ENCODE measurements at regions not wholly inside any gene's neighbourhood (a gene's known extent, or its start where the extent isn't known, plus 50 kb on each side); places are given as distances from the start of the nearest gene placed in this dataset.

- Histone ChIP-seq H3K27me3 (ENCODE audit: insufficient read depth, insufficient read length) (peaks cover 8% of the 10 kb centered on the region), H3K4me1 (ENCODE audit: insufficient read depth, insufficient read length) (peaks cover 4% of the 10 kb centered on the region), H3K9me3 (ENCODE audit: insufficient read depth, low read length) (no peaks in the 10 kb centered on the region), H3K36me3 (ENCODE audit: insufficient read depth, insufficient read length, low read length) (no peaks in the 10 kb centered on the region), H3K9ac (ENCODE audit: insufficient read length, low read depth) (no peak overlapping the region), H3K4me3 (ENCODE audit: insufficient read length, low read depth) (no peak overlapping the region)
- no peak for DNase-seq (ENCODE audit: low read depth, low spot score)
- TF ChIP-seq ZNF274 (IDR thresholded peaks at IDR 0.05; ENCODE audit: low read depth, low read length) (no peak), YY1 (IDR thresholded peaks at IDR 0.05; ENCODE audit: insufficient read depth, insufficient read length) (no peak), SUZ12 (IDR thresholded peaks at IDR 0.05; ENCODE audit: extremely low read depth, insufficient read depth, insufficient read length) (no peak)
Measured at GRCh38 chr2:236793023-236794011, 223.7 kb downstream of the ACKR3 start.

GRCh38 chr2:236794176-236794957, 224.7 kb downstream of the ACKR3 start:
- H3K4me1 ChIP-seq (ENCODE audit: insufficient read depth, insufficient read length): peaks cover 4% of the 10 kb centered on the region
- TF ChIP-seq SUZ12 (IDR thresholded peaks at IDR 0.05; ENCODE audit: extremely low read depth, insufficient read depth, insufficient read length): no peak
- TF ChIP-seq ZNF274 (IDR thresholded peaks at IDR 0.05; ENCODE audit: low read depth, low read length): no peak
- TF ChIP-seq YY1 (IDR thresholded peaks at IDR 0.05; ENCODE audit: insufficient read depth, insufficient read length): no peak
- DNase-seq (ENCODE audit: low read depth, low spot score): no peak
- no peaks in the 10 kb centered on the region for H3K36me3 ChIP-seq (ENCODE audit: insufficient read depth, insufficient read length, low read length)
- no peaks in the 10 kb centered on the region for H3K9me3 ChIP-seq (ENCODE audit: insufficient read depth, low read length)
- no peak overlapping the region for H3K4me3 ChIP-seq (ENCODE audit: insufficient read length, low read depth)
- H3K27me3 ChIP-seq (ENCODE audit: insufficient read depth, insufficient read length): peaks cover 8% of the 10 kb centered on the region
- no peak overlapping the region for H3K9ac ChIP-seq (ENCODE audit: insufficient read length, low read depth)

DNA sequence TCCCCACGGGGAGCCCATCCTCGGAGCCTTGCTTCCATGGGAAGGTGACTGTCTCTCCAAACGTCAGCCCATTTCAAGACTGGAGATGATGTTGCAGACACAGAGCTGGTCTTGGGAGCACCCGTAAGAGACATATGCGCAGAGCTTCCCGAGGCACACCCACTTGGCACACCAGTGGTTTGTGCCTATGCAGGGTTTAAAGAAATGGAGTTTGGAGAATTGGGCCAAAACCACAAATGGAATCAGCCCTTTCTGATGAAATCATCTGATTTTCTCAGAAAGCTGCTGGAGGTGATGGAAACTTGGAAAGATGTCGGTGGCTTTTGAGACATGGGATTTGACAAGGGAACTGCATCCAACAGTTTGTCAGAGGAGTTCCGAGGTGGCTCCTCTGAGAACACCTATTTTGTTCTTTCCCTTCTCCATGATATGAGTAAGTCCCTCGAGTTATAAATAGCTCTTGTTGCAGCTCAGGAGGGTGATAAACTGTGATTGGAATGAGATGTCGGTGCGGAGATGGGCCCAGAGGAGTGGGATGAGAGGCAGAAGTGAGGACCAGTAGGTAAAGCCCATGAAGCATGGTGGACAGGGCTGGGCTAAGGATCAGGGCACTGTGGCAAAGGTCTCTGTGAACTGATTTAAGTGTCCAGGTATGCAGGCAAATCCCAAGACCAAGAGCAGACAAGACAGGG, 225.7 kb downstream of the ACKR3 start:
- TF ChIP-seq YY1 (IDR thresholded peaks at IDR 0.05; ENCODE audit: insufficient read depth, insufficient read length) (no peak), ZNF274 (IDR thresholded peaks at IDR 0.05; ENCODE audit: low read depth, low read length) (no peak)

GRCh38 chr2:236795861-236796219, 226.2 kb downstream of the ACKR3 start:
- Histone ChIP-seq H3K4me3 (ENCODE audit: insufficient read length, low read depth) (no peak overlapping the region), H3K27me3 (ENCODE audit: insufficient read depth, insufficient read length) (peaks cover 8% of the 10 kb centered on the region), H3K9me3 (ENCODE audit: insufficient read depth, low read length) (no peaks in the 10 kb centered on the region), H3K36me3 (ENCODE audit: insufficient read depth, insufficient read length, low read length) (no peaks in the 10 kb centered on the region), H3K4me1 (ENCODE audit: insufficient read depth, insufficient read length) (peaks cover 4% of the 10 kb centered on the region), H3K9ac (ENCODE audit: insufficient read length, low read depth) (no peak overlapping the region)
- TF ChIP-seq SUZ12 (IDR thresholded peaks at IDR 0.05; ENCODE audit: extremely low read depth, insufficient read depth, insufficient read length) (no peak), YY1 (IDR thresholded peaks at IDR 0.05; ENCODE audit: insufficient read depth, insufficient read length) (no peak), ZNF274 (IDR thresholded peaks at IDR 0.05; ENCODE audit: low read depth, low read length) (no peak)
- no peak for DNase-seq (ENCODE audit: low read depth, low spot score)

More for the DNA sequence above, 225.7 kb downstream of the ACKR3 start:
- no peak overlapping the region for H3K9ac ChIP-seq (ENCODE audit: insufficient read length, low read depth)
- H3K27me3 ChIP-seq (ENCODE audit: insufficient read depth, insufficient read length): peaks cover 8% of the 10 kb centered on the region
- no peak for DNase-seq (ENCODE audit: low read depth, low spot score)
- H3K4me3 ChIP-seq (ENCODE audit: insufficient read length, low read depth): no peak overlapping the region
- no peaks in the 10 kb centered on the region for H3K36me3 ChIP-seq (ENCODE audit: insufficient read depth, insufficient read length, low read length)
- peaks cover 4% of the 10 kb centered on the region for H3K4me1 ChIP-seq (ENCODE audit: insufficient read depth, insufficient read length)
- H3K9me3 ChIP-seq (ENCODE audit: insufficient read depth, low read length): no peaks in the 10 kb centered on the region

- Histone ChIP-seq H3K4me3 (ENCODE audit: insufficient read length, low read depth) (no peak overlapping the region), H3K9me3 (ENCODE audit: insufficient read depth, low read length) (no peaks in the 10 kb centered on the region), H3K4me1 (ENCODE audit: insufficient read depth, insufficient read length) (peaks cover 4% of the 10 kb centered on the region), H3K27me3 (ENCODE audit: insufficient read depth, insufficient read length) (peaks cover 8% of the 10 kb centered on the region), H3K36me3 (ENCODE audit: insufficient read depth, insufficient read length, low read length) (no peaks in the 10 kb centered on the region), H3K9ac (ENCODE audit: insufficient read length, low read depth) (no peak overlapping the region)
- no peak for DNase-seq (ENCODE audit: low read depth, low spot score)
- TF ChIP-seq SUZ12 (IDR thresholded peaks at IDR 0.05; ENCODE audit: extremely low read depth, insufficient read depth, insufficient read length): no peak
- no peak for TF ChIP-seq ZNF274 (IDR thresholded peaks at IDR 0.05; ENCODE audit: low read depth, low read length)
- TF ChIP-seq YY1 (IDR thresholded peaks at IDR 0.05; ENCODE audit: insufficient read depth, insufficient read length): no peak
Measured at GRCh38 chr2:236796236-236796635, 226.6 kb downstream of the ACKR3 start.

GRCh38 chr2:236797411-236797810, 227.8 kb downstream of the ACKR3 start:
- no peak overlapping the region for H3K4me3 ChIP-seq (ENCODE audit: insufficient read length, low read depth)
- no peak overlapping the region for H3K9ac ChIP-seq (ENCODE audit: insufficient read length, low read depth)
- no peaks in the 10 kb centered on the region for H3K9me3 ChIP-seq (ENCODE audit: insufficient read depth, low read length)
- H3K36me3 ChIP-seq (ENCODE audit: insufficient read depth, insufficient read length, low read length): no peaks in the 10 kb centered on the region
- TF ChIP-seq YY1 (IDR thresholded peaks at IDR 0.05; ENCODE audit: insufficient read depth, insufficient read length) (no peak), ZNF274 (IDR thresholded peaks at IDR 0.05; ENCODE audit: low read depth, low read length) (no peak), SUZ12 (IDR thresholded peaks at IDR 0.05; ENCODE audit: extremely low read depth, insufficient read depth, insufficient read length) (no peak)
- peaks cover 4% of the 10 kb centered on the region for H3K4me1 ChIP-seq (ENCODE audit: insufficient read depth, insufficient read length)
- DNase-seq (ENCODE audit: low read depth, low spot score): no peak
- peaks cover 8% of the 10 kb centered on the region for H3K27me3 ChIP-seq (ENCODE audit: insufficient read depth, insufficient read length)

All from NT2/D1 (cell line).